ENCODE measurements at regions not wholly inside any gene's neighbourhood (a gene's known extent, or its start where the extent isn't known, plus 50 kb on each side); places are given as distances from the start of the nearest gene placed in this dataset.
"Not testable (repeated sequence)": the region's sequence is repeated elsewhere in the genome, so short reads cannot be mapped to it uniquely, and the experiment has no call there.

DNA sequence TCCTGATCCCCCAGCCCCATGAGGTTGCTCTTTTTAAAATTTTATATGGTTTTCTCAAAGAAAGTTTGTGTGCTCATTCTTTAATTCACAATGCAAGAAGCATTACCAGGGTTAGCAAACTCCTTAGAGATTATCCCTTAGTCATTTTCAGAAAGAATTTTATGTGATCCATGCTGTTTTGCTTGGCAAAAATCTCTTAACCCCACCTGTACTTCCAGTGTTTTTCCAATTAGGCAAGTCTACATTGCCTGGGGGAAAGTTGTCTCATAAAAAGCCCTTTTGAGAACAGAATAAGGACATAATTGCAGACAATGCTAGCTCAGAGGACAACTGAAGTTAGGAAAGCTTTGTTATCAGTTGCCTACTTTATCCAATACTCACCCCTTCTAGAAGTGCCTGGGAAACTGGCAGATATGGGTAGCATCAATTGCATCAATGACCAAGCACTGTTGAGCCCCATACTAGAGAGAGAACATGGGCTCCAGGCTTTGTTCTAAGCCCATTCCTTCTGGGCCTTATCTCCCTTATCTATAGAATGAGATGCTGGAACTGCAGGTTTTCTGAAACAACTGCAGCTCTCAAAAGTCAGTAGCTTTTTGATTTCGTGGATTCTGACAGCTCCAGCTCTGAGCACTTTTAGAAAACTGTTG is 265.9 kb upstream of the SPHKAP start:
- H3K27me3 ChIP-seq (ENCODE audit: insufficient read depth, low read length): no peaks in the 10 kb centered on the region
- no peaks in the 10 kb centered on the region for H3K36me3 ChIP-seq (ENCODE audit: insufficient read depth, low read length)
- H3K4me3 ChIP-seq (ENCODE audit: low read depth, low read length): no peak overlapping the region
- H3K27ac ChIP-seq (ENCODE audit: low read depth, low read length): no peak overlapping the region
- H3K79me2 ChIP-seq (ENCODE audit: control insufficient read depth, insufficient read depth, low read length, unreplicated experiment): no peaks in the 10 kb centered on the region
- H2AFZ ChIP-seq (ENCODE audit: low read length, unreplicated experiment): no peak overlapping the region
- no peaks in the 10 kb centered on the region for H3K4me1 ChIP-seq (ENCODE audit: control insufficient read depth, insufficient read depth, low read length, unreplicated experiment)

DNA sequence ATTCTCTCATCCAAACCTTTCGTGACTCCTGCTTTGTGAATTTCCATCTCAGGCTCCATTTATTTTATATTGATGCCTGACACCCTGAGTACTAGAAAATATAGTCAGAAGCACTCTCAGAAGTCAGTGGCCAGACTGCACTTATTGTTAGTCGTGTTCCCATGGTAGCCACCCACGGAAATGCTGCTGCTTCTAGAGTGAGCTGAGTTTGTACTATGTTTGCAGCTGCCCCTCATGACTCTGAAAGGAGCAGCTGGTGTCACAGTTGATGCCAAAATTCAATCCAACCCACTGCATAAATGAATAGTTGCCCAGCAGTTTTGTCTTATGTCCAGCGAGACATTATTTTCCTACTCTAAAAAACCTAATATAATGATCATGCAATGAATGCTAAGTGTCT is 265.2 kb upstream of the SPHKAP start:
- Histone ChIP-seq H3K79me2 (ENCODE audit: control insufficient read depth, insufficient read depth, low read length, unreplicated experiment) (no peaks in the 10 kb centered on the region), H3K36me3 (ENCODE audit: insufficient read depth, low read length) (no peaks in the 10 kb centered on the region), H3K27me3 (ENCODE audit: insufficient read depth, low read length) (no peaks in the 10 kb centered on the region), H2AFZ (ENCODE audit: low read length, unreplicated experiment) (no peak overlapping the region), H3K4me1 (ENCODE audit: control insufficient read depth, insufficient read depth, low read length, unreplicated experiment) (no peaks in the 10 kb centered on the region), H3K27ac (ENCODE audit: low read depth, low read length) (no peak overlapping the region), H3K4me3 (ENCODE audit: low read depth, low read length) (no peak overlapping the region)

DNA sequence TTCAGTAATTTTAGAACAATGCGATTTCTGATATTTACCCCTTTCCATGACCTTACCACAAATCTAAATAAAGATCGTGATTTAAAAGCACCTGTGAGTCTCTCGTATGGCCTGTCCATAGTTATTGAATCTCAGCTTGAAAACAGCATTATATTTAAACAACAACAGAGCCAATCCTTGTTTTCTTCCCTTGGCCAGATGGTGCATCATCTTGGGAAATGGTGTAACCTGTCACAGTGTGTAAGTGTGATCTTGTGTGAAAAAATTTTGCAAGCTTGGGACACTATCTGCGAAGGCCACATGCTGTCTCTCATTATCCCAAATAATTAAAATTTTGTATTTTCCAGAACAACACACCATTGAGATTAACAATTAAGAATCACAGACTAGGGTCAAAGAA is 262.7 kb upstream of the SPHKAP start:
- Histone ChIP-seq H3K36me3 (ENCODE audit: insufficient read depth, low read length) (no peaks in the 10 kb centered on the region), H2AFZ (ENCODE audit: low read length, unreplicated experiment) (no peak overlapping the region), H3K4me1 (ENCODE audit: control insufficient read depth, insufficient read depth, low read length, unreplicated experiment) (no peaks in the 10 kb centered on the region), H3K79me2 (ENCODE audit: control insufficient read depth, insufficient read depth, low read length, unreplicated experiment) (no peaks in the 10 kb centered on the region), H3K27me3 (ENCODE audit: insufficient read depth, low read length) (no peaks in the 10 kb centered on the region), H3K27ac (ENCODE audit: low read depth, low read length) (no peak overlapping the region), H3K4me3 (ENCODE audit: low read depth, low read length) (no peak overlapping the region)

DNA sequence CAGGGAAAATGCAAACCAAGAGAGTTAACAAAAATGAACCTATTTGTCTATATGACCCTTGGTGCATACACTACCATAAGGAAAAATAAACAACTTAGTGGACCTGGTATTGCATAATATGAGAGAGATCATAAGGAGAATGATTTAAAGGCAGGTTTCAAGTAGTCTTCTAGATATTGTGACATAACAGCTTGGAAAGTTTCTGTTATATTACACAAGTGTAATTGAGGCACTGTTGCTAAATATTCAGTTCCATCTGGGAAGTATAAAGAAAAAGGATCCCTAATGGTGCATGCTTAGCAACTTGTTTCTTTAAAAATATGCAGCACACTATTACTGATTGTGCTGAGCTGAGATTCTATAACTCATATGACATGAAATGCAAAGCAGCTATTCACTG is 252.2 kb upstream of the SPHKAP start:
- no peak overlapping the region for H3K27ac ChIP-seq (ENCODE audit: low read depth, low read length)
- H3K36me3 ChIP-seq (ENCODE audit: insufficient read depth, low read length): no peaks in the 10 kb centered on the region
- H3K4me3 ChIP-seq (ENCODE audit: low read depth, low read length): no peak overlapping the region
- no peaks in the 10 kb centered on the region for H3K4me1 ChIP-seq (ENCODE audit: control insufficient read depth, insufficient read depth, low read length, unreplicated experiment)
- no peaks in the 10 kb centered on the region for H3K79me2 ChIP-seq (ENCODE audit: control insufficient read depth, insufficient read depth, low read length, unreplicated experiment)
- no peaks in the 10 kb centered on the region for H3K27me3 ChIP-seq (ENCODE audit: insufficient read depth, low read length)
- no peak overlapping the region for H2AFZ ChIP-seq (ENCODE audit: low read length, unreplicated experiment)

DNA sequence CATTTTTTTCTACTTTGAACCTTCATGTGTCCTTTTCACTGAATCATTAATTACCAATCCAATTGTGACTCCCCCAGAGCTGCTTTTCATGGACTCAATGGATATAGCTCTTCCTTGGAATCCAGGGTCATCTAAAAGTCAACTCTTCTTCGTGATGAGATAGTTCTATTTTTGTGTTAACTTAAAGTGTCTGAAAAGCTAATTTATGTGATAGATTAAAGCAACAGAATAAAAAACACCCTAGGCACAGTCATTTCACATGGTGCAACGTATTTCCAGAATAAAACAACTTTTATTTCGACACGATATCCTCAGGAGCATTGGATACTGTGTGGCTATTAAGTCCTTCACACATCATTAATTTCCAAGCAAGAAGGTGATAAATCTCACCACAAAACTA is 250.6 kb upstream of the SPHKAP start:
- Histone ChIP-seq H3K27me3 (ENCODE audit: insufficient read depth, low read length) (no peaks in the 10 kb centered on the region), H3K4me3 (ENCODE audit: low read depth, low read length) (no peak overlapping the region), H3K36me3 (ENCODE audit: insufficient read depth, low read length) (no peaks in the 10 kb centered on the region), H2AFZ (ENCODE audit: low read length, unreplicated experiment) (no peak overlapping the region), H3K4me1 (ENCODE audit: control insufficient read depth, insufficient read depth, low read length, unreplicated experiment) (no peaks in the 10 kb centered on the region), H3K79me2 (ENCODE audit: control insufficient read depth, insufficient read depth, low read length, unreplicated experiment) (no peaks in the 10 kb centered on the region), H3K27ac (ENCODE audit: low read depth, low read length) (no peak overlapping the region)

DNA sequence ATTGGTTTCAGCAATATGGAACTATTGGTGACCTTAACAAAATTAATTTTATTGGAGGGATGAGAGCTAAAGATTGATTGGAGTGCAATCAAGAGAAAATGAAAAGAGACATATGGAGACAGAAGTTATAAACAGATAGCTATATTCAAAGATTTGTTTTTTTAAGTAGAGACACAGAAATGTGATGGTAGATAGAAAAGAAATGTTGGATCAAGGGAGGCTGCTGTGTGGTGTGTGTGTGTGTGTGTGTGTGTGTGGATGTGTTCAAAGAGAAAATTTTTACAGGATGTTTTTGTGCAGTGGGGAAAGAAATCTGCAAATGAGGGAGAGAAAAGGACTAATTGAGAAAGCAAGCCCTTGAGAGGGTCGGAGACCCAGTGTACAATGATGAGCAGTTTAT is 249.5 kb upstream of the SPHKAP start:
- Histone ChIP-seq H3K4me3 (ENCODE audit: low read depth, low read length) (no peak overlapping the region), H2AFZ (ENCODE audit: low read length, unreplicated experiment) (no peak overlapping the region), H3K4me1 (ENCODE audit: control insufficient read depth, insufficient read depth, low read length, unreplicated experiment) (no peaks in the 10 kb centered on the region), H3K27me3 (ENCODE audit: insufficient read depth, low read length) (no peaks in the 10 kb centered on the region), H3K79me2 (ENCODE audit: control insufficient read depth, insufficient read depth, low read length, unreplicated experiment) (no peaks in the 10 kb centered on the region), H3K27ac (ENCODE audit: low read depth, low read length) (no peak overlapping the region), H3K36me3 (ENCODE audit: insufficient read depth, low read length) (no peaks in the 10 kb centered on the region)

DNA sequence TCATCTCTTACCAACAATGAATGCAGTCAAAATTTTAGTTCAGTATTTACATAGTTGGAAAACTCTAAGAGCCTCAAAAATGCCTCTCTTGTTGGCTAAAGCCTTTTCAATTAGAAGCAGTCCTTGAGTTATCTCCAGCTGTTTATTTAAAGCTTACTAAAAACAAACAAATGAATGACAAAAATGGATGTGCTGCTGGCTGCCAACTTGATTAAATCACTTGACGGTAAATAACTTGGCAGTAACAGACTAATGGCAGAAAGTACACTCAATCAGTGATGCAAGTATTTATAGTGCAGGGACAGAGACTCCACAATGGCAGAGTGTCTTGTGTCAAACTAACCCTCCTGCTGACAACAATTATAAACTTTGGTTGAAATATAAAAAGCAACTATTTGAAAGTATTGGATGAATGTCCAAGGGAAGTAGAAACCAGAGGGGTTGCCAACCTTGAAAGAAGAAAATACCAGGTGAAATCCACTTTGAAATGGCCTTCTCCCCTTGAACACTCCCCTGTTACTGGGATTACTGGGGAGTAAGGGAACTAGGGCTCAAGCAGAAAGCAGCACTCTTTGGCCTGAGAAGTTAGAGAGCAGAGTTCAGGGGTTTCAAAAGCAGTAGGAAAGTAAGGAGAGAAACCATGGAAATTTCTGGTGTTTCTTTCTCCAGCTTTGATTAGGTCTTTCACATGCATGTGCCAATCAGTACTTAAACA is 245.2 kb upstream of the SPHKAP start:
- H3K4me1 ChIP-seq (ENCODE audit: control insufficient read depth, insufficient read depth, low read length, unreplicated experiment): no peaks in the 10 kb centered on the region
- H3K79me2 ChIP-seq (ENCODE audit: control insufficient read depth, insufficient read depth, low read length, unreplicated experiment): no peaks in the 10 kb centered on the region
- no peak overlapping the region for H3K4me3 ChIP-seq (ENCODE audit: low read depth, low read length)
- no peak overlapping the region for H2AFZ ChIP-seq (ENCODE audit: low read length, unreplicated experiment)
- H3K36me3 ChIP-seq (ENCODE audit: insufficient read depth, low read length): no peaks in the 10 kb centered on the region
- H3K27me3 ChIP-seq (ENCODE audit: insufficient read depth, low read length): no peaks in the 10 kb centered on the region
- no peak overlapping the region for H3K27ac ChIP-seq (ENCODE audit: low read depth, low read length)

DNA sequence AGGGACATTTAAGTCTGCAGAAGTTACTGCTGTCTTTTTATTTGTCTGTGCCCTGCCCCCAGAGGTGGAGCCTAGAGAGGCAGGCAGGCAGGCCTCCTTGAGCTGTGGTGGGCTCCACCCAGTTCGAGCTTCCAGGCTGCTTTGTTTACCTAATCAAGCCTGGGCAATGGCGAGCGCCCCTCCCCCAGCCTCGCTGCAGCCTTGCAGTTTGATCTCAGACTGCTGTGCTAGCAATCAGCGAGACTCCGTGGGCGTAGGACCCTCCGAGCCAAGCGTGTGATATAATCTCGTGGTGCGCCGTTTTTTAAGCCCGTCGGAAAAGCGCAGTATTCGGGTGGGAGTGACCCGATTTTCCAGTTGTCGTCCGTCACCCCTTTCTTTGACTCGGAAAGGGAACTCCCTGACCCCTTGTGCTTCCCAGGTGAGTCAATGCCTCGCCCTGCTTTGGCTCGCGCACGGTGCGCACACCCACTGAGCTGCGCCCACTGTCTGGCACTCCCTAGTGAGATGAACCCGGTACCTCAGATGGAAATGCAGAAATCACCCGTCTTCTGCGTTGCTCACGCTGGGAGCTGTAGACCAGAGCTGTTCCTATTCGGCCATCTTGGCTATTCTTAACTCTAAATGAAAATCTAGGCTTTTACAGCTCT is 244.0 kb upstream of the SPHKAP start:
- H3K36me3 ChIP-seq (ENCODE audit: insufficient read depth, low read length); H3K27ac ChIP-seq (ENCODE audit: low read depth, low read length); H3K27me3 ChIP-seq (ENCODE audit: insufficient read depth, low read length); H3K79me2 ChIP-seq (ENCODE audit: control insufficient read depth, insufficient read depth, low read length, unreplicated experiment); H3K4me3 ChIP-seq (ENCODE audit: low read depth, low read length); H2AFZ ChIP-seq (ENCODE audit: low read length, unreplicated experiment); H3K4me1 ChIP-seq (ENCODE audit: control insufficient read depth, insufficient read depth, low read length, unreplicated experiment): not testable (repeated sequence)

DNA sequence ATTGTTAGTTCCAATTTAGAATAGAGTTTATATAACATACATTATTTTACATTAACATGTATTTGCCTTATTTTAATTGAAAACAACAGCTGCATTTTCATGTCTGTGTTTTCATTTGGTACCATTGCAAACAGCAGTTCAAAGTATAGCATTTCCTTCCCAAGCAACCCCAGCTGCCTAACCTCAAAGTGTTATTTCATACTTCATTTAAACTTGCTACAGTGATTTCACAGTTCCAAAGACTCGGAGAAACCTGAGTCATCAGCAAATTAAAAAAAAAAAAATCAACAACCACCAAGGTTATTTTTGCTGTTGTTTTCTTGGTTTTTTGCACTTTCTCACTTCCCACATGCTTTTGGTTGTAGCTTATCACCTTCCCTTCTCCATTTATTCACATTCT is 236.5 kb upstream of the SPHKAP start:
- no peak overlapping the region for H2AFZ ChIP-seq (ENCODE audit: low read length, unreplicated experiment)
- H3K4me1 ChIP-seq (ENCODE audit: control insufficient read depth, insufficient read depth, low read length, unreplicated experiment): peaks cover 8% of the 10 kb centered on the region
- no peaks in the 10 kb centered on the region for H3K27me3 ChIP-seq (ENCODE audit: insufficient read depth, low read length)
- H3K79me2 ChIP-seq (ENCODE audit: control insufficient read depth, insufficient read depth, low read length, unreplicated experiment): no peaks in the 10 kb centered on the region
- no peak overlapping the region for H3K27ac ChIP-seq (ENCODE audit: low read depth, low read length)
- H3K36me3 ChIP-seq (ENCODE audit: insufficient read depth, low read length): no peaks in the 10 kb centered on the region
- no peak overlapping the region for H3K4me3 ChIP-seq (ENCODE audit: low read depth, low read length)

DNA sequence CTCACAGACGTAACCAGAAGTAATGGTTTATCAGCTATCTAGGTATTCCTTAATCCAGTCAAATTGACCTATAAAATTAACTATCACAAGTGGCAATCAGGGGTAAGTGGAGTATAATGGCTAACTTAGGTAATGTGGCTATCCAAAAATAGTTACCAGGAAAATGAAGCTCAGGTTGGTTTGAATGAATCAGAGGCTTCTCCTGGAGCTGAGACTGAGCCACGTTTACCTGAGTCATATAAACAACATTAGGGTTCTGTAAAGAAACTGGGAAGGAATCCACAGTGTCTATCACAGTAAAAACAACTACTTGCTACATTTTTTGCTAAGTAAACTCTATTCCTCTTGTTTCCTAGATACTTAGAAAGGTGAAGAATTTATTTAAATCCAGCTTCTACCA is 236.0 kb upstream of the SPHKAP start:
- Histone ChIP-seq H2AFZ (ENCODE audit: low read length, unreplicated experiment) (no peak overlapping the region), H3K4me3 (ENCODE audit: low read depth, low read length) (no peak overlapping the region), H3K4me1 (ENCODE audit: control insufficient read depth, insufficient read depth, low read length, unreplicated experiment) (peaks cover 8% of the 10 kb centered on the region), H3K27ac (ENCODE audit: low read depth, low read length) (no peak overlapping the region), H3K36me3 (ENCODE audit: insufficient read depth, low read length) (no peaks in the 10 kb centered on the region), H3K79me2 (ENCODE audit: control insufficient read depth, insufficient read depth, low read length, unreplicated experiment) (no peaks in the 10 kb centered on the region), H3K27me3 (ENCODE audit: insufficient read depth, low read length) (no peaks in the 10 kb centered on the region)

DNA sequence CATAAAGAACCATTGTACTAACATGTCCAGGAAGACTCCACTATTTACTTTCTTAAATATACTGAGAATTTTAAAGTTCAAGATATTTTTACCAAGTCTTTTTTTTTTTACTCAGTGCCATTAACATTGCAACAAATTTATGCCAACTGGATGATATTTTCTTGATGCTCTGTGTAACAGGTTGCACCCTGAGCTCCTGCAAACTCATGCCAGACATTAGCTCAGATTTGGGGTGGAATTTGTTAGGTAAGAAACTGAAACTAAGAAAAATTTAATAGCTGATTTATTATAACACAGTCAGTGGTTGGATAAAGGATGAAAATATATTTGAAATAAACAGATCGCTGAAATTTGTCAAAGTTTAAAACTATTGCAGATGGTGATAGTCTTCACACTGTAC is 228.6 kb upstream of the SPHKAP start:
- Histone ChIP-seq H3K36me3 (ENCODE audit: insufficient read depth, low read length) (no peaks in the 10 kb centered on the region), H2AFZ (ENCODE audit: low read length, unreplicated experiment) (no peak overlapping the region), H3K4me1 (ENCODE audit: control insufficient read depth, insufficient read depth, low read length, unreplicated experiment) (no peaks in the 10 kb centered on the region), H3K27ac (ENCODE audit: low read depth, low read length) (no peak overlapping the region), H3K4me3 (ENCODE audit: low read depth, low read length) (no peak overlapping the region), H3K27me3 (ENCODE audit: insufficient read depth, low read length) (no peaks in the 10 kb centered on the region), H3K79me2 (ENCODE audit: control insufficient read depth, insufficient read depth, low read length, unreplicated experiment) (no peaks in the 10 kb centered on the region)

All from ACC112 (cell line).